SK-N-MC (cell line): ENCODE measurements at regions not wholly inside any gene's neighbourhood (a gene's known extent, or its start where the extent isn't known, plus 50 kb on each side); places are given as distances from the start of the nearest gene placed in this dataset.

Experiments used
- EZH2 ChIP-seq: fragments of 200-600 bp; sonication (generic); IDR thresholded peaks from one replicate; pipeline ENCODE4 v1.6.1; 2017; ENCODE audit warnings: antibody characterized with exemption
- POLR2AphosphoS5 ChIP-seq: IDR thresholded peaks from 2 replicates; pipeline ENCODE4 v1.6.1; 2012; ENCODE audit warnings: mild to moderate bottlenecking, low read depth, low read length, borderline replicate concordance

DNA sequence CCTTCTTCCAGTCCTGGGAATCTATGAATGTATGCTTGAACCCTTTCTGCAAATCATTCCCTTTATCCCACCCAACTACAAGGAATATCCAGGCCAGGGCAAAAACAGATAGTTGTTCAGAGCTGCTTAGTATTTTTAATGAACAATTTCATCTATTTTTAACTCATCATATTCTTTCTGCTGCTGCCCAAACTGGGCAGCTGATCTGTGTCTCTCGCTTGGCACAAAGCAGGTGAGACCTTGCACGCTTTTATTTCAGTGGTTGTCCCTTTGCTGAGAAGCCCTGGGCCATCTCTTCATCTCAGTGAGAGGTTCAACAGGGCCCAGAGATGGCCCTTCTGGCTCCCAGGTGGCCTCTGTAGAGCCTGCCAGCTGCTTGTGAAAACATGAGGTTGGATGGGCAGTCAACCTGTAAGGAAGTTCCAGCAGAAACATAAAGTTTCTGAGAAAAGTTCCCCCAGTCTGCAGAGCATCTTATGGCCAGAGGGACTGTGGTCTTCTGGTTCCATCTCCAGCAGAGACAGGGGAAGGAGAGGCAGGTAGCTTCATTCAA is 57.5 kb downstream of the MYCN start:
- no peak for TF ChIP-seq EZH2
- no peak for TF ChIP-seq POLR2AphosphoS5
